Karpas-422 (cell line): ENCODE measurements at regions not wholly inside any gene's neighbourhood (a gene's known extent, or its start where the extent isn't known, plus 50 kb on each side); places are given as distances from the start of the nearest gene placed in this dataset.

Experiments used
- DNase-seq: peaks from one replicate; pipeline ENCODE4 v3.0.0-alpha.2; 2015
- H2AFZ ChIP-seq: fragments of 200-600 bp; sonication (generic); 2 replicates; pipeline ENCODE4 v1.6.1; 2014; ENCODE audit warnings: antibody characterized with exemption, low read length, mixed read lengths
- H3K27ac ChIP-seq: fragments of 200-600 bp; sonication (generic); 2 replicates; pipeline ENCODE4 v1.5.1; 2014; ENCODE audit warnings: mild to moderate bottlenecking, low read length, moderate library complexity
- H3K27me3 ChIP-seq: fragments of 200-600 bp; sonication (generic); 2 replicates; pipeline ENCODE4 v1.6.1; 2014; ENCODE audit warnings: low read length, mixed read lengths
- H3K36me3 ChIP-seq: fragments of 200-600 bp; sonication (generic); 2 replicates; pipeline ENCODE4 v1.6.1; 2014; ENCODE audit warnings: low read length, mixed read lengths; ENCODE audit not compliant: insufficient read depth
- H3K4me1 ChIP-seq: fragments of 200-600 bp; sonication (generic); 2 replicates; pipeline ENCODE4 v1.6.1; 2014; ENCODE audit warnings: mild to moderate bottlenecking, low read length, mixed read lengths
- H3K4me2 ChIP-seq: fragments of 200-600 bp; sonication (generic); 2 replicates; pipeline ENCODE4 v1.6.1; 2014; ENCODE audit warnings: low read length, low read depth, mild to moderate bottlenecking; ENCODE audit not compliant: poor library complexity, severe bottlenecking
- H3K4me3 ChIP-seq: fragments of 200-600 bp; sonication (generic); 2 replicates; pipeline ENCODE4 v1.5.1; 2014; ENCODE audit warnings: mild to moderate bottlenecking, antibody characterized with exemption, low read length, mixed read lengths
- H3K79me2 ChIP-seq: fragments of 200-600 bp; sonication (generic); 2 replicates; pipeline ENCODE4 v1.6.1; 2014; ENCODE audit warnings: mild to moderate bottlenecking, low read length, mixed read lengths
- H3K9ac ChIP-seq: fragments of 200-600 bp; sonication (generic); 2 replicates; pipeline ENCODE4 v1.6.0; 2014; ENCODE audit warnings: low read length
- H3K9me2 ChIP-seq: fragments of 200-600 bp; sonication (generic), shearing (Covaris generic); replicated peaks from 2 replicates; pipeline ENCODE4 v1.6.0; 2014; ENCODE audit warnings: mild to moderate bottlenecking, low read length, moderate library complexity; ENCODE audit not compliant: insufficient read depth
- H3K9me3 ChIP-seq: fragments of 300-700, 200-600 bp; sonication (generic); 2 replicates; pipeline ENCODE4 v1.6.1; 2014; ENCODE audit warnings: low read length, mixed read lengths
- H4K20me1 ChIP-seq: fragments of 200-600 bp; sonication (generic); 2 replicates; pipeline ENCODE4 v1.6.1; 2014; ENCODE audit warnings: mild to moderate bottlenecking, antibody characterized with exemption, low read length, low read depth; ENCODE audit not compliant: insufficient read depth

GRCh38 chr2:190820416-190820815, 60.2 kb upstream of the GLS start:
- no peaks in the 10 kb centered on the region; the same call in 1 of the 2 replicates for H3K9me3 ChIP-seq
- no peak for DNase-seq
- no peak overlapping the region for H3K9ac ChIP-seq
- no peaks in the 10 kb centered on the region for H3K9me2 ChIP-seq
- H3K4me2 ChIP-seq: no peak overlapping the region
- no peaks in the 10 kb centered on the region for H3K36me3 ChIP-seq
- H3K4me3 ChIP-seq: no peak overlapping the region
- H3K27ac ChIP-seq: no peak overlapping the region
- no peaks in the 10 kb centered on the region for H3K27me3 ChIP-seq
- H3K4me1 ChIP-seq: no peaks in the 10 kb centered on the region
- no peaks in the 10 kb centered on the region for H3K79me2 ChIP-seq
- H2AFZ ChIP-seq: no peak overlapping the region
- H4K20me1 ChIP-seq: no peaks in the 10 kb centered on the region

DNA sequence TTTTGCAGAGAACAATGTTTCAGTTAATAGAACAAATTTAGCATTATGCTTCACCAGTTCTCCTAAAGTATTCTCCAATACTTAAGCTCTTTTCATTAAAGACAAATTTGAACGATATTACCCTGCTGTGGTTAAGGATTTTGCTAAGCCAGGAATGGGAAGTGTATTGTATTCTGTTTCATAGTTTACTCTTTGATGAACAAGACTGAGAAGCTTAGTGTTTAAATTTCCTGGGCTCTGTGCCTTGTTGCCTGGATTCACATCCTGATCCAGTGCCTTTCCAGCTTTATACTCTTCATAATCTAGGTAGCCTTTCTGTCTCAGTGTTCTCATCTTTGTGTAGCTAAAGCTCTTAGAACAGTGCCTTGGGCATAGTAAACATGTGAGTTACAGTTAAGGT, 58.6 kb upstream of the GLS start:
- Histone ChIP-seq H3K9me3 (no peaks in the 10 kb centered on the region; the same call in 1 of the 2 replicates), H3K27ac (no peak overlapping the region), H3K27me3 (no peaks in the 10 kb centered on the region), H4K20me1 (no peaks in the 10 kb centered on the region), H3K4me2 (no peak overlapping the region), H3K9me2 (no peaks in the 10 kb centered on the region), H2AFZ (no peak overlapping the region), H3K4me1 (no peaks in the 10 kb centered on the region), H3K79me2 (no peaks in the 10 kb centered on the region), H3K4me3 (no peak overlapping the region), H3K9ac (no peak overlapping the region), H3K36me3 (no peaks in the 10 kb centered on the region)
- no peak for DNase-seq

DNA sequence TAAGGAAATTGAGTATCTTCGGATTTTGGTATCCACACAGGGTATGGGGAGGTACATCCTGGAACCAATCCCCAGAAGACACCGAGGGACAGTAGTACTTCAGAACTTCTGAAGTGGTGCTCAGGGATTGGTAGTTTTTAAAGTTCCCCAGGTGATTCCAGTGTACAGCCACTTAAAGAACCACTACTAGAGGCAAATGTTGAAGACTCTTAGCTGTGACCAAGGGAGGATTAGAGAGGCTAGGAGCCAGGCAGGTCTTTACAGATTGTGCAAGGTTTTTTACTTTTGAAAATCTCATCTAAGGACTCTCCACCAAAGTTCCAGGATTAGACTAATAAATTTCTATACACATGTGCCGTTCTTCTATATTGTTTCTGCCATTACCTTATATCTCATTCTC, 52.9 kb upstream of the GLS start:
- no peak overlapping the region for H3K4me2 ChIP-seq
- H3K79me2 ChIP-seq: no peaks in the 10 kb centered on the region
- H3K9me2 ChIP-seq: no peaks in the 10 kb centered on the region
- H3K27ac ChIP-seq: no peak overlapping the region
- H4K20me1 ChIP-seq: no peaks in the 10 kb centered on the region
- DNase-seq: no peak
- no peak overlapping the region for H3K4me3 ChIP-seq
- no peaks in the 10 kb centered on the region for H3K27me3 ChIP-seq
- no peak overlapping the region for H3K9ac ChIP-seq
- H3K36me3 ChIP-seq: no peaks in the 10 kb centered on the region
- no peaks in the 10 kb centered on the region for H3K9me3 ChIP-seq
- no peaks in the 10 kb centered on the region for H3K4me1 ChIP-seq
- H2AFZ ChIP-seq: no peak overlapping the region

DNA sequence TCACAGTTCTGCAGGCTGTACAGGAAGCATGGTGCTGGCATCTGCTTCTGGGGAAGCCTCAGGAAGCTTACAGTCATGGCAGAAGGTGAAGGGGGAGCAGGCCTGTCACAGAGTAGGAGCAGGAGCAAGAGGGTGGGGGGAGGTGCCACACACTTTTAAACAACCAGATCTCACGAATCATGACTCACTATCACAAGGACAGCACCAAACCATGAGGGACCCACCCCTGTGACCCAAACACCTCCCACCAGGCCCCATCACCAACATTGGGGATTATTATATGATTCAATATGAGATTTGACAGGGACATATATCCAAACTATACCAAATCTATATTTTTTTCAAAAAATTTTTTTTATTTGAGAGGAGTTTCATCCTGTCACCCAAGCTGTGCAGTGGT, 51.0 kb upstream of the GLS start:
- Histone ChIP-seq H3K36me3 (no peaks in the 10 kb centered on the region), H3K27me3 (no peaks in the 10 kb centered on the region), H3K9me3 (no peaks in the 10 kb centered on the region), H3K4me1 (no peaks in the 10 kb centered on the region), H3K4me3 (no peak overlapping the region), H3K27ac (no peak overlapping the region), H4K20me1 (no peaks in the 10 kb centered on the region), H3K4me2 (no peak overlapping the region), H3K79me2 (no peaks in the 10 kb centered on the region), H3K9me2 (no peaks in the 10 kb centered on the region), H2AFZ (no peak overlapping the region), H3K9ac (no peak overlapping the region)
- no peak for DNase-seq
